ENCODE measurements at regions not wholly inside any gene's neighbourhood (a gene's known extent, or its start where the extent isn't known, plus 50 kb on each side); places are given as distances from the start of the nearest gene placed in this dataset.

DNA sequence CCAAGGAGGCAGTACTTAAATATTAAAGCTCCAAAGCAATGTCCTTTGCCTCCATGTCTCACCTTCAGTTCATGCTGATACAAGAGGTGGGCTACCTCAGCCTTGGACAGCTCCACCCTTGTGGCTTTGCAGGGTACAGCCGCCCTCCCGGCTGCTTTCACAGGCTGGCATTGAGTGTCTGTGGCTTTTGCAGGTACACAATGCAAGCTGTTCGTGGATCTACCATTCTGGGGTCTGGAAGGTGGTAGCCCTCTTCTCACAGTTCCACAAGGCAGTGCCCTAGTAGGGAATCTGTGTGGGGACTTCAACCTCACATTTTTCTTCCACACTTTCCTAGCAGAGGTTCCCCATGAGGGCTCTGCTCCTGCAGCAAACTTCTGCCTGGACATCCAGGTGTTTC lies 324.8 kb downstream of the COL11A1 start:
- no peak for ATAC-seq
- TF ChIP-seq, protein P1, sequence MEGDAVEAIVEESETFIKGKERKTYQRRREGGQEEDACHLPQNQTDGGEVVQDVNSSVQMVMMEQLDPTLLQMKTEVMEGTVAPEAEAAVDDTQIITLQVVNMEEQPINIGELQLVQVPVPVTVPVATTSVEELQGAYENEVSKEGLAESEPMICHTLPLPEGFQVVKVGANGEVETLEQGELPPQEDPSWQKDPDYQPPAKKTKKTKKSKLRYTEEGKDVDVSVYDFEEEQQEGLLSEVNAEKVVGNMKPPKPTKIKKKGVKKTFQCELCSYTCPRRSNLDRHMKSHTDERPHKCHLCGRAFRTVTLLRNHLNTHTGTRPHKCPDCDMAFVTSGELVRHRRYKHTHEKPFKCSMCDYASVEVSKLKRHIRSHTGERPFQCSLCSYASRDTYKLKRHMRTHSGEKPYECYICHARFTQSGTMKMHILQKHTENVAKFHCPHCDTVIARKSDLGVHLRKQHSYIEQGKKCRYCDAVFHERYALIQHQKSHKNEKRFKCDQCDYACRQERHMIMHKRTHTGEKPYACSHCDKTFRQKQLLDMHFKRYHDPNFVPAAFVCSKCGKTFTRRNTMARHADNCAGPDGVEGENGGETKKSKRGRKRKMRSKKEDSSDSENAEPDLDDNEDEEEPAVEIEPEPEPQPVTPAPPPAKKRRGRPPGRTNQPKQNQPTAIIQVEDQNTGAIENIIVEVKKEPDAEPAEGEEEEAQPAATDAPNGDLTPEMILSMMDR (IDR thresholded peaks at IDR 0.05), result no peak
- intact Hi-C loops (cut with DNase I), result no loop called here
- no peaks in the 10 kb centered on the region for H3K27me3 ChIP-seq
- no peaks in the 10 kb centered on the region for H3K4me1 ChIP-seq
- H3K36me3 ChIP-seq, result no peaks in the 10 kb centered on the region
- no peaks in the 10 kb centered on the region for H3K9me3 ChIP-seq
- H3K4me3 ChIP-seq, result no peak overlapping the region
- DNase-seq, result no peak
- no peak overlapping the region for H3K27ac ChIP-seq

DNA sequence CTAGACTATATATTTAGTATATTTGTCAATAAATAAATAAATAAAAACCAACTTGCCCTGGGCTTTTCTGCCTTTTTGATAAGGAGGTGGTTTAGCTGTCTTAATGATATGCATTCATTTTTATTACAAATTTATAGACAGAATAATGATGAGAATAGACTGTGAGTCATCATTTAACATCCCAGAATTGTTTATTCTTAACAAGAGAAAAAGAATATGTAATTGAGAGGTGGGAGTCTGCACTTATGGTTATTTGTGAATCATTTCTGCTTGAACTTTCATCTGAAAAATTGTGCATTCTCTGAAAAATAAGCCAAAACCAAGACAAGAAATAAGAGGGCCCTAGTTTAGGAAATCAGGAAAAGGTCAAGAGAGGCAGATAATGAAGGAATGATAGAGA lies 326.2 kb downstream of the COL11A1 start:
- no peaks in the 10 kb centered on the region for H3K9me3 ChIP-seq
- DNase-seq (no peak), ATAC-seq (no peak)
- H3K4me1 ChIP-seq, result no peaks in the 10 kb centered on the region
- no peaks in the 10 kb centered on the region for H3K27me3 ChIP-seq
- H3K4me3 ChIP-seq, result no peak overlapping the region
- TF ChIP-seq, protein P1 (IDR thresholded peaks at IDR 0.05), result no peak
- H3K36me3 ChIP-seq, result no peaks in the 10 kb centered on the region
- no peak overlapping the region for H3K27ac ChIP-seq
- intact Hi-C loops (cut with DNase I), result no loop called here

- TF ChIP-seq, protein P1 (IDR thresholded peaks at IDR 0.05), result no peak
- intact Hi-C loops (cut with DNase I), result no loop called here
Observed at GRCh38 chr1:102776071-102776470, 332.3 kb downstream of the COL11A1 start.

DNA sequence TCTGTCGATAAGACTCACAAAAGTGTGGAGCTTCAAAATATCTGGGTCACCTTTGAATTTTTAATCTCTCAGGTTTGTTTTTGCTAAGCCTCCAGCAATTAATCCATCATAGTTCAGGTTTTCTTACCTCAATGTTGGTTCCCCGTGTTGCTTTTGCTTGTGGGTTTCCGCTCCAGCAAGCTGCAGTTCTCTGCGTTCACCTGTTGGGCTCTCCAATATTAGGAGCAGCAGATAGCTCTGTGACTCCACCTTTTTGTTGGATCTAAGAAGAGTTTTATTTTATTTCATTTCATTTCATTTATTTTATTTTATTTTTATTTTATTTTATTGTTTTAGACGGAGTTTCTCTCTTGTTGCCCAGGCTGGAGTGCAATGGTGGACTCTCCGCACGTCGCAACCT lies 335.5 kb downstream of the COL11A1 start:
- Histone ChIP-seq H3K36me3 (no peaks in the 10 kb centered on the region), H3K27me3 (no peaks in the 10 kb centered on the region), H3K4me1 (no peaks in the 10 kb centered on the region), H3K9me3 (no peaks in the 10 kb centered on the region), H3K27ac (no peak overlapping the region), H3K4me3 (no peak overlapping the region)
- intact Hi-C loops (cut with DNase I), result no loop called here
- no peak for DNase-seq
- TF ChIP-seq, protein P1 (IDR thresholded peaks at IDR 0.05), result no peak
- ATAC-seq, result no peak

More at GRCh38 chr1:102776071-102776470, 332.3 kb downstream of the COL11A1 start:
- Histone ChIP-seq H3K9me3 (no peaks in the 10 kb centered on the region), H3K27me3 (no peaks in the 10 kb centered on the region), H3K27ac (no peak overlapping the region), H3K4me1 (no peaks in the 10 kb centered on the region), H3K36me3 (no peaks in the 10 kb centered on the region), H3K4me3 (no peak overlapping the region)
- ATAC-seq (no peak), DNase-seq (no peak)

DNA sequence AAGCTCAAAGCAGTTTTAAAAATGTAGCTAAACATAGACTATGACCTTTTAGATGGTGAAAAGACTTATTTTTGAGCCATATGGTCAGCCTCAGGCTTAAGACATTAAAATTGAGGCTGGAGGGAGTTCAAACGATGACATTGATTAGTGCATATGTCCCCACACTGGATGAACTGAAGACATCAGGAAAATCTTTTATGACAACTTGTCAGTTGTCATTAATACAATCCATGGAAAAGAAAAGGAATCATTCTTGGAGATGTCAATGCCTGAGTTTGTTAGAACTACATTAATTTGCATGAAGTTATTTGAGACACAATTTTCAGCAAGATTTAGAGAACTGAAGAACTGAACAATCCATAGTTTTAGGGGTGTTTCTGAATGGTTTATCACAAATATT lies 349.9 kb downstream of the COL11A1 start:
- Histone ChIP-seq H3K27ac (no peak overlapping the region), H3K36me3 (no peaks in the 10 kb centered on the region), H3K4me3 (no peak overlapping the region), H3K4me1 (no peaks in the 10 kb centered on the region), H3K27me3 (no peaks in the 10 kb centered on the region), H3K9me3 (no peaks in the 10 kb centered on the region)
- no peak for ATAC-seq
- TF ChIP-seq, protein P1 (IDR thresholded peaks at IDR 0.05), result no peak
- DNase-seq, result no peak
- intact Hi-C loops (cut with DNase I), result no loop called here

DNA sequence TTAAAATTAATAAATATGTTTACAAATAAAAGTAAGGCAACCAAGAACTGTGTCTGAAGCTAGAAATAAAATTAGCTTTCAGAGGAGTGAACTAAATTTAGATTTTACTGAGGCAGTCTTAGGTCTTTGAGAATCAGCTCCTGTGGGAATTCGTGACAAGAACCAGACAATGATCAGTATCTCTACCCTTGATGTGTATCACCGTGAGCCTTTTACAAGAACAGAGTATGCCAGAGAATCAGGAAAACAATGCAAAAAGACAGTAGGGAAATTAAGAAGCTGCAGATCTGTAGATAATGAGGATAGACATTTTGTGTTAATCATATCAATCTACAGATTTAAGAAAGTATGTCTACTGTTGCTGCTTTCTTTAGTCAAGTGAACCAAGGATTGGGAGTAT lies 351.0 kb downstream of the COL11A1 start:
- no peak for ATAC-seq
- TF ChIP-seq, protein P1 (IDR thresholded peaks at IDR 0.05), result no peak
- intact Hi-C loops (cut with DNase I), result no loop called here
- no peaks in the 10 kb centered on the region for H3K27me3 ChIP-seq
- no peak overlapping the region for H3K27ac ChIP-seq
- no peaks in the 10 kb centered on the region for H3K9me3 ChIP-seq
- DNase-seq, result no peak
- H3K36me3 ChIP-seq, result no peaks in the 10 kb centered on the region
- H3K4me1 ChIP-seq, result no peaks in the 10 kb centered on the region
- H3K4me3 ChIP-seq, result no peak overlapping the region

All from upper lobe of right lung (tissue), 1 donor.